SK-N-SH treated with all-trans-retinoic acid at 6 μM for 48 hours (cell line): ENCODE measurements at regions not wholly inside any gene's neighbourhood (a gene's known extent, or its start where the extent isn't known, plus 50 kb on each side); places are given as distances from the start of the nearest gene placed in this dataset.

ENCODE experiments used
- ATAC-seq: fragments of 200-7000 bp; cut with Tn5 transposase; 3 replicates; pipeline ENCODE4 v1.9.1; 2020; ENCODE audit warnings: mild to moderate bottlenecking, moderate library complexity
- ARNTL ChIP-seq: fragments of 450-650 bp; formaldehyde crosslinking; IDR thresholded peaks from 2 replicates; pipeline ENCODE4 v1.5.0; 2020; ENCODE audit warnings: low read depth, mild to moderate bottlenecking, moderate library complexity, borderline replicate concordance
- BACH2 ChIP-seq: fragments of 250-450 bp; sonication (Bioruptor Pico); IDR thresholded peaks from 2 replicates; pipeline ENCODE4 v1.9.0; 2021; ENCODE audit warnings: mild to moderate bottlenecking, borderline replicate concordance
- CREB5 ChIP-seq: fragments of 250-450 bp; sonication (Bioruptor Pico); IDR thresholded peaks from 2 replicates; pipeline ENCODE4 v1.5.1; 2020; ENCODE audit warnings: low read depth, mild to moderate bottlenecking, moderate library complexity
- CSDC2 ChIP-seq: fragments of 250-450 bp; sonication (Bioruptor Pico); IDR thresholded peaks from 2 replicates; pipeline ENCODE4 v1.5.0; 2020; ENCODE audit warnings: mild to moderate bottlenecking, moderate library complexity
- CSRNP3 ChIP-seq: fragments of 250-450 bp; sonication (Bioruptor Pico); IDR thresholded peaks from 2 replicates; pipeline ENCODE4 v1.5.1; 2021; ENCODE audit warnings: mild to moderate bottlenecking, moderate library complexity
- ESRRG ChIP-seq: fragments of 250-450 bp; sonication (Bioruptor Pico); IDR thresholded peaks from 2 replicates; pipeline ENCODE4 v1.6.1; 2021; ENCODE audit warnings: mild to moderate bottlenecking
- GLIS3 ChIP-seq: fragments of 250-450 bp; sonication (Bioruptor Pico); IDR thresholded peaks from 2 replicates; pipeline ENCODE4 v1.5.0; 2020; ENCODE audit warnings: mild to moderate bottlenecking, moderate library complexity
- ISL1 ChIP-seq: fragments of 250-450 bp; sonication (Bioruptor Pico); IDR thresholded peaks from 2 replicates; pipeline ENCODE4 v2.1.2; 2022; ENCODE audit warnings: mild to moderate bottlenecking, moderate library complexity
- OSR1 ChIP-seq: fragments of 250-450 bp; sonication (Bioruptor Pico); IDR thresholded peaks from 2 replicates; pipeline ENCODE4 v1.8.0; 2022; ENCODE audit warnings: moderate library complexity, mild to moderate bottlenecking, inconsistent platforms
- PATZ1 ChIP-seq: fragments of 250-450 bp; sonication (Bioruptor Pico); IDR thresholded peaks from 2 replicates; pipeline ENCODE4 v1.8.0; 2020; ENCODE audit warnings: mild to moderate bottlenecking, moderate library complexity, borderline replicate concordance
- POU6F1 ChIP-seq: fragments of 250-450 bp; sonication (Bioruptor Pico); IDR thresholded peaks from 2 replicates; pipeline ENCODE4 v1.8.0; 2021; ENCODE audit warnings: low read depth, mild to moderate bottlenecking, moderate library complexity, borderline replicate concordance
- RARB ChIP-seq: fragments of 250-450 bp; sonication (Bioruptor Pico); IDR thresholded peaks from 2 replicates; pipeline ENCODE4 v1.8.0; 2021; ENCODE audit warnings: mild to moderate bottlenecking, moderate library complexity
- TCF4 ChIP-seq: fragments of 250-450 bp; sonication (Bioruptor Pico); IDR thresholded peaks from 2 replicates; pipeline ENCODE4 v1.8.0; 2021; ENCODE audit warnings: mild to moderate bottlenecking, moderate library complexity, borderline replicate concordance
- TOX ChIP-seq: fragments of 250-450 bp; sonication (Bioruptor Pico); IDR thresholded peaks from 2 replicates; pipeline ENCODE4 v1.8.0; 2021; ENCODE audit warnings: mild to moderate bottlenecking, moderate library complexity, borderline replicate concordance
- TSHZ2 ChIP-seq: fragments of 250-450 bp; sonication (Bioruptor Pico); IDR thresholded peaks from 2 replicates; pipeline ENCODE4 v1.5.0; 2020; ENCODE audit warnings: mild to moderate bottlenecking, moderate library complexity
- ZC3H10 ChIP-seq: fragments of 250-450 bp; sonication (Bioruptor Pico); IDR thresholded peaks from 2 replicates; pipeline ENCODE4 v1.5.1; 2021; ENCODE audit warnings: mild to moderate bottlenecking, moderate library complexity
- ZFP3 ChIP-seq: fragments of 250-450 bp; sonication (Bioruptor Pico); IDR thresholded peaks from 2 replicates; pipeline ENCODE4 v1.5.0; 2020; ENCODE audit warnings: mild to moderate bottlenecking, moderate library complexity
- ZFP30 ChIP-seq: fragments of 450-650 bp; formaldehyde crosslinking; IDR thresholded peaks from 2 replicates; pipeline ENCODE4 v1.5.0; 2022; ENCODE audit warnings: mild to moderate bottlenecking, moderate library complexity
- ZNF565 ChIP-seq: fragments of 450-650 bp; formaldehyde crosslinking; conservative IDR thresholded peaks from 2 replicates; pipeline ENCODE4 v1.5.0; 2020; ENCODE audit warnings: low read depth, mild to moderate bottlenecking, moderate library complexity
- ZNF70 ChIP-seq: fragments of 450-650 bp; formaldehyde crosslinking; IDR thresholded peaks from 2 replicates; pipeline ENCODE4 v1.5.0; 2020; ENCODE audit warnings: mild to moderate bottlenecking, moderate library complexity
- ZNF8 ChIP-seq: fragments of 450-650 bp; formaldehyde crosslinking; IDR thresholded peaks from 2 replicates; pipeline ENCODE4 v1.5.0; 2020; ENCODE audit warnings: mild to moderate bottlenecking, moderate library complexity

GRCh38 chr6:160853946-160854345 is 137.6 kb upstream of the MAP3K4 start (continued):
- TF ChIP-seq CSRNP3 (CRISPR knock-in tag): no peak
- no peak for TF ChIP-seq ZFP30
- no peak for TF ChIP-seq OSR1 (CRISPR knock-in tag)
- TF ChIP-seq ZFP3 (CRISPR knock-in tag): no peak
- no peak for TF ChIP-seq RARB
- TF ChIP-seq PATZ1: no peak
- TF ChIP-seq TOX (CRISPR knock-in tag): no peak
- no peak for TF ChIP-seq ZNF565 (CRISPR knock-in tag)
- TF ChIP-seq, all 23 proteins: peak for 0

GRCh38 chr6:160858886-160859285 is 132.7 kb upstream of the MAP3K4 start:
- no peak for TF ChIP-seq ZNF565 (CRISPR knock-in tag)
- no peak for TF ChIP-seq ESRRG
- TF ChIP-seq POU6F1 (CRISPR knock-in tag): no peak
- TF ChIP-seq CSDC2 (CRISPR knock-in tag): no peak
- no peak for TF ChIP-seq CSRNP3 (CRISPR knock-in tag)
- no peak for TF ChIP-seq ZC3H10 (CRISPR knock-in tag)
- no peak for TF ChIP-seq PATZ1
- no peak for TF ChIP-seq ISL1 (CRISPR knock-in tag)
- TF ChIP-seq ZNF8 (CRISPR knock-in tag): no peak
- TF ChIP-seq TOX (CRISPR knock-in tag): no peak
- TF ChIP-seq BACH2: no peak
- no peak for TF ChIP-seq ZFP30
- no peak for TF ChIP-seq TCF4 (CRISPR knock-in tag)
- TF ChIP-seq OSR1 (CRISPR knock-in tag): no peak
- no peak for TF ChIP-seq ARNTL (CRISPR knock-in tag)
- TF ChIP-seq ZNF70: no peak
- TF ChIP-seq TSHZ2 (CRISPR knock-in tag): no peak
- TF ChIP-seq GLIS3 (CRISPR knock-in tag): no peak
- no peak for TF ChIP-seq RARB
- no peak for TF ChIP-seq CREB5 (CRISPR knock-in tag)
- ATAC-seq: no peak
